ENCODE measurements at regions not wholly inside any gene's neighbourhood (a gene's known extent, or its start where the extent isn't known, plus 50 kb on each side); places are given as distances from the start of the nearest gene placed in this dataset.

DNA sequence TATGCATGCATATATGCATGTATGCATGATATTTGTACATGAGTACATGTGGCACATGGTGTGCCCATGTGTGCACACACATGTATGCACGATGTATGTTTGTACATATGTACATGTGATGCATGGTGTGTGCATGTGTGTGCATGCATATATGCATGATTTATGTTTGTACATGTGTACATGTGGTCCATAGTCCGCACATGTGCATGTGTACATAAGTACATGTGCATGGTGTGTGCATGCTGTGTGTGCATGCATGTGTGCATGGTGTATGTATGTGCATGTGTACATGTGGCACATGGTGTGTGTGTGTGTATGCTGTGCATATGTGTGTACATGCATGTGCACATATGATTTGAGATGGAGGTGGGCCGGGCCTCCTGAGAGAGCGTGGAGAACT, 384.2 kb downstream of the TYW1 start:
- H3K27ac ChIP-seq (ENCODE audit: insufficient read depth, low read length, poor library complexity, severe bottlenecking) = no peak overlapping the region
- no peaks in the 10 kb centered on the region for H3K27me3 ChIP-seq (replicated peaks; ENCODE audit: control insufficient read depth, insufficient read depth, low read length, poor library complexity, severe bottlenecking)
- no peaks in the 10 kb centered on the region for H3K36me3 ChIP-seq (ENCODE audit: control insufficient read depth, insufficient read depth, low read length)
- DNase-seq = no peak
- H3K9me3 ChIP-seq (ENCODE audit: control insufficient read depth, low read length) = no peaks in the 10 kb centered on the region
- no peaks in the 10 kb centered on the region for H3K4me1 ChIP-seq (ENCODE audit: control insufficient read depth, insufficient read depth, low read length, poor library complexity, severe bottlenecking)
- H3K4me3 ChIP-seq (ENCODE audit: insufficient read depth, low read depth, low read length, poor library complexity, severe bottlenecking) = no peak overlapping the region

DNA sequence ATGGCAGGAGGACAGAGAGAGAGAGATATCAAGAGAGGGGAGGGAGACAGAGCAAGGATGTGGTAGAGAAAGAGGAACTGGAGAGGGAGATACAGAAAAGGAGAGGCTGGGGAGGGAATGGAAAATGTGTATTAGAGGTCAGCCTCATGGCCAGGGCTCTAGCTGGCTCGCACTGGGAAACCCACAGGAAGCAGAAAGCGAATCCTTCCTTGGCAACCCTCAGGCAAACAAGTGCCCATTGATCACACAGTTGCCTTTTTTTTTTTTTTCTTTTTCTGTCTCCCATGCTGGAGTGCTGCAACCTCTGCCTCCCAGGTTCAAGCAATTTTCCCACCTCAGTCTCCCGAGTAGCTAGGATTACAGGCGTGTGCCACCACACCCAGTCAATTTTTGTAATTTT, 391.2 kb downstream of the TYW1 start:
- no peaks in the 10 kb centered on the region for H3K4me1 ChIP-seq (ENCODE audit: control insufficient read depth, insufficient read depth, low read length, poor library complexity, severe bottlenecking)
- no peaks in the 10 kb centered on the region for H3K27me3 ChIP-seq (replicated peaks; ENCODE audit: control insufficient read depth, insufficient read depth, low read length, poor library complexity, severe bottlenecking)
- H3K27ac ChIP-seq (ENCODE audit: insufficient read depth, low read length, poor library complexity, severe bottlenecking) = no peak overlapping the region
- H3K9me3 ChIP-seq (ENCODE audit: control insufficient read depth, low read length) = no peaks in the 10 kb centered on the region
- H3K36me3 ChIP-seq (ENCODE audit: control insufficient read depth, insufficient read depth, low read length) = no peaks in the 10 kb centered on the region
- H3K4me3 ChIP-seq (ENCODE audit: insufficient read depth, low read depth, low read length, poor library complexity, severe bottlenecking) = no peak overlapping the region
- DNase-seq = no peak

DNA sequence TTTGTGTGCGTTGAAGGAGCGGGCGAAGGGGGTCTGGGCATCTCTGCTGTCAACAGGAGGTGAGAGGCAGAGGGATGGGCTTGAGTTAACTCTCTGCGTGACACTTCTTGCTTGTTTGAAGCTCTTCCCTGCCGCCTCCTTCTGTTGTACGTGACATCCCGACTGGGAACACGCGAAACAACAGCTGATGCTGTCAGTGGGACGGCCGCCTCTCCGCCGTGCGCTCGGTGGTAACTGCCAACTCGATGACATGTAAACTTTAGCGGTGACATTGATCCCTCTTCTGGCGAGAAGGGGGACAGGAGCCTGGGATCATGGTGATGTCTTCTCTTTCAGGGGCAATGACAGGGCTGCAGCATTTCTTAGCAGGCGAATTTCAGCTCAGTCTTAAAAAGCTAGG, 394.5 kb downstream of the TYW1 start:
- no peak overlapping the region for H3K27ac ChIP-seq (ENCODE audit: insufficient read depth, low read length, poor library complexity, severe bottlenecking)
- H3K4me3 ChIP-seq (ENCODE audit: insufficient read depth, low read depth, low read length, poor library complexity, severe bottlenecking) = no peak overlapping the region
- no peaks in the 10 kb centered on the region for H3K4me1 ChIP-seq (ENCODE audit: control insufficient read depth, insufficient read depth, low read length, poor library complexity, severe bottlenecking)
- no peaks in the 10 kb centered on the region for H3K36me3 ChIP-seq (ENCODE audit: control insufficient read depth, insufficient read depth, low read length)
- H3K27me3 ChIP-seq (replicated peaks; ENCODE audit: control insufficient read depth, insufficient read depth, low read length, poor library complexity, severe bottlenecking) = no peaks in the 10 kb centered on the region
- DNase-seq = no peak
- no peaks in the 10 kb centered on the region for H3K9me3 ChIP-seq (ENCODE audit: control insufficient read depth, low read length)

DNA sequence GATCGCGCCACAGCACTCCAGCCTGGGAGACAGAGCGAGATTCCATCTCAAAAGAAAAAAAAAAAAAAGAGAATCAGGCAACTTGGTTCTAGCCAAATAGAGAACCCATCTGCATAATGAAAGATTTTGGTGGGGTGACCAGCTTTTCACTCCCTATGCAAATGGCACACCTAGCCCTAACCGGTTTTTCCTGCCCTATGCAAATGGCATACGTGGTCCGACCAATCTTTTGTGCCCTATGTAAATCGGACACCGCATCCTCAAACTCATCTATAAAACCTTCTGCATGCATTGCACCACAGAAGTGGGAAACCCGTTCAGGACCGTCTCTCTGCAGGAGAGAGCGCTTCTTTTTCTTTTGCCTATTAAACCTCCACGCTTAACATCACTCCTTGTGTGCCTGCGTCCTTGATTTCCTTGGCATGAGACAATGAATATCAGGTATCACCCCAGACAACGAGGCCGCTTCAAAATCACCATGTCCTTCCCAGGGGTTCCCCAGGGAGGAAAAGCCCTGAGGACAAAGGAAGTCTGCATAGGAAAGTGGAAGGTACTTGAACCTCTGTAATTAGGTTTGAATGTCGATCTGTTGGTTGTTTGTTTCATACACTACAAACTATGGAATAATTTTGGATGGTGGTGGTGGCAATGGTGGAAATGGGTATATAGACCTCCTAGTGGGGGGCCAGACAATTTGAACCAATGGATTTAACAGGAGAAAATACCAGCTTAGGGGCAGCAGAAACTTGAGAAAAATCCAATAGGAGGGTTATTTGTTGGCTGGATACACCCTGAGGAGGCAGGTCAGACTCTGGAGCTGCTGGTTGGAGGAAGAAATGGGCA, 396.2 kb downstream of the TYW1 start:
- Histone ChIP-seq H3K27me3 (replicated peaks; ENCODE audit: control insufficient read depth, insufficient read depth, low read length, poor library complexity, severe bottlenecking) (no peaks in the 10 kb centered on the region), H3K4me3 (ENCODE audit: insufficient read depth, low read depth, low read length, poor library complexity, severe bottlenecking) (no peak overlapping the region), H3K4me1 (ENCODE audit: control insufficient read depth, insufficient read depth, low read length, poor library complexity, severe bottlenecking) (no peaks in the 10 kb centered on the region), H3K36me3 (ENCODE audit: control insufficient read depth, insufficient read depth, low read length) (no peaks in the 10 kb centered on the region), H3K9me3 (ENCODE audit: control insufficient read depth, low read length) (peaks cover under 1% of the 10 kb centered on the region), H3K27ac (ENCODE audit: insufficient read depth, low read length, poor library complexity, severe bottlenecking) (no peak overlapping the region)
- no peak for DNase-seq

DNA sequence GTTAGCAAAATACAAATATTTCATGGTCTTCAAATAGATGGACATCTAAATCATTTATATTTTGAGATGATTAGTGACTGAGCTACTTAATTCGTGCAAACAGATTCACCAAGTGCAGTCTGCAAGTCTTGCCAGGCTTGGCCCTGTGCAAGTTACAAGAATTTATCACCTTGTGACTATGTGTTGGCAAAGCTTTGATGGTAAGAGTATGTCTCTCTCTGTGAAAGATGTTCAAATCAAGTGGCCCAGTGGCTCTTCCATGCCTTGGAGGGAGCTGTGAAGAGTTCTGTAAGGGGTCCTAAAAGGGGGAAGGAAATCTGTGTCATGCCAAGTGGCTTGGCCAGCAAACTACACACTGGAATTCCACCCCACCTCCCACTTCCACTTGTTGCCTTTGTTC, 397.3 kb downstream of the TYW1 start:
- Histone ChIP-seq H3K4me3 (ENCODE audit: insufficient read depth, low read depth, low read length, poor library complexity, severe bottlenecking) (no peak overlapping the region), H3K9me3 (ENCODE audit: control insufficient read depth, low read length) (peaks cover 6% of the 10 kb centered on the region), H3K27me3 (replicated peaks; ENCODE audit: control insufficient read depth, insufficient read depth, low read length, poor library complexity, severe bottlenecking) (no peaks in the 10 kb centered on the region), H3K27ac (ENCODE audit: insufficient read depth, low read length, poor library complexity, severe bottlenecking) (no peak overlapping the region), H3K4me1 (ENCODE audit: control insufficient read depth, insufficient read depth, low read length, poor library complexity, severe bottlenecking) (no peaks in the 10 kb centered on the region), H3K36me3 (ENCODE audit: control insufficient read depth, insufficient read depth, low read length) (no peaks in the 10 kb centered on the region)
- no peak for DNase-seq

DNA sequence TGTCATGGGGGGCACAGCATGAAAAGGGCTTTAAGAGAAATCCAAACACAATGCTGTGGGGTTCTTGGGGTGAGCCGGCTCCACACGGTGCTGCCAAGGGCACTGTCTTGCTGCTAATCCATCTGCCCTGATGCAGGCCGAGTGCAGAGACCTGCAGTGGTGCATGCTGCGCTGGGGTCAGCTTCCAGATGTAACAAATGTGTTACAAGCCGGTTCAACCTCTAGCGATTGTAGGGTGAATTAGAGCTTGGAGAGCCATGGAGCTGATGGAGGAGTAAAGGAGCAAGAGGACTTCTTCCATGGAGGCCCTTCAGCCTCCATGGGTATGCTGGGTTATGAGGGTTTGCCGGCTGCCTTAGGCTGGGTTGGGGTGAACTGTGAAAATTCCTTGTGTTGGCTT, 402.3 kb downstream of the TYW1 start:
- Histone ChIP-seq H3K4me1 (ENCODE audit: control insufficient read depth, insufficient read depth, low read length, poor library complexity, severe bottlenecking) (no peaks in the 10 kb centered on the region), H3K27me3 (replicated peaks; ENCODE audit: control insufficient read depth, insufficient read depth, low read length, poor library complexity, severe bottlenecking) (no peaks in the 10 kb centered on the region), H3K27ac (ENCODE audit: insufficient read depth, low read length, poor library complexity, severe bottlenecking) (no peak overlapping the region), H3K9me3 (ENCODE audit: control insufficient read depth, low read length) (peaks cover 6% of the 10 kb centered on the region), H3K36me3 (ENCODE audit: control insufficient read depth, insufficient read depth, low read length) (no peaks in the 10 kb centered on the region), H3K4me3 (ENCODE audit: insufficient read depth, low read depth, low read length, poor library complexity, severe bottlenecking) (no peak overlapping the region)
- no peak for DNase-seq

DNA sequence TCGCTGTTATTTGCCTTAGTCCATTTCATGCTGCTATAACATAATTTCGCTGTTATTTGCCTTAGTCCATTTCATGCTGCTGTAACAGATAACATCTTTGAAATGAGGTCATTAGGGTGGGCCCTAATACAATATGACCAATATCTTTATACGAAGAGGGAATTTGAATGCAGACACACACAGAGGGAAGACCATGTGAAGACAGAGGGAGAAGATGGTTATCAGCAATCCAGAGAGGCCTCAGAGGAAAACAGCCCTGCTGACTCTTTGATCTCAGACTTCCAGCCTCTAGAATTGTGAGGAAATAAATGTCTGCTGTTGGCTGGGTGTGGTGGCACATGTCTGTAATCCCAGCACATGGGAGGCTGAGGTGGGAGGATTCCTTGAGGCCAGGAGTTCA, 404.9 kb downstream of the TYW1 start:
- Histone ChIP-seq H3K9me3 (ENCODE audit: control insufficient read depth, low read length) (peaks cover 6% of the 10 kb centered on the region), H3K4me1 (ENCODE audit: control insufficient read depth, insufficient read depth, low read length, poor library complexity, severe bottlenecking) (no peaks in the 10 kb centered on the region), H3K4me3 (ENCODE audit: insufficient read depth, low read depth, low read length, poor library complexity, severe bottlenecking) (no peak overlapping the region), H3K36me3 (ENCODE audit: control insufficient read depth, insufficient read depth, low read length) (no peaks in the 10 kb centered on the region), H3K27ac (ENCODE audit: insufficient read depth, low read length, poor library complexity, severe bottlenecking) (no peak overlapping the region), H3K27me3 (replicated peaks; ENCODE audit: control insufficient read depth, insufficient read depth, low read length, poor library complexity, severe bottlenecking) (no peaks in the 10 kb centered on the region)
- DNase-seq = no peak

DNA sequence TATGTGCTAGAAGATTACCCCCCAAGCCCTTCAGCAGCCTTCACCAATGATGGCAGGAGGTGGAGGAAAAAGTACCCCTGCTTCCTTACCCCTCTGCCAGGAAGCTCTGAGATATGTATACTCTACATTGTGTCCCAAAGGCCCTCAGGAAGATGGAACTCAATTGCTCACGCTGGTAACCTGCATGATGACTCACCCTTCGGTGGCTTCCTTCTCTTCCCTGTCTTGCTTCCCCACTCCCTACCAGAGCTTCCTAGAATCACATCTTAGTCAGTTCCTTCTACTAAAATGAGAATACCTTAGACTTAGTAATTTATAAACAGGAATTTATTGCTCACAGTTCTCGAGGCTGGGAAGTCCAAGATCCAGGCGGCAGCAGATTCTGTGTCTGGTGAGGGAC, 405.6 kb downstream of the TYW1 start:
- no peak overlapping the region for H3K4me3 ChIP-seq (ENCODE audit: insufficient read depth, low read depth, low read length, poor library complexity, severe bottlenecking)
- H3K9me3 ChIP-seq (ENCODE audit: control insufficient read depth, low read length) = peaks cover 6% of the 10 kb centered on the region
- DNase-seq = no peak
- H3K27me3 ChIP-seq (replicated peaks; ENCODE audit: control insufficient read depth, insufficient read depth, low read length, poor library complexity, severe bottlenecking) = no peaks in the 10 kb centered on the region
- no peaks in the 10 kb centered on the region for H3K4me1 ChIP-seq (ENCODE audit: control insufficient read depth, insufficient read depth, low read length, poor library complexity, severe bottlenecking)
- no peaks in the 10 kb centered on the region for H3K36me3 ChIP-seq (ENCODE audit: control insufficient read depth, insufficient read depth, low read length)
- no peak overlapping the region for H3K27ac ChIP-seq (ENCODE audit: insufficient read depth, low read length, poor library complexity, severe bottlenecking)

DNA sequence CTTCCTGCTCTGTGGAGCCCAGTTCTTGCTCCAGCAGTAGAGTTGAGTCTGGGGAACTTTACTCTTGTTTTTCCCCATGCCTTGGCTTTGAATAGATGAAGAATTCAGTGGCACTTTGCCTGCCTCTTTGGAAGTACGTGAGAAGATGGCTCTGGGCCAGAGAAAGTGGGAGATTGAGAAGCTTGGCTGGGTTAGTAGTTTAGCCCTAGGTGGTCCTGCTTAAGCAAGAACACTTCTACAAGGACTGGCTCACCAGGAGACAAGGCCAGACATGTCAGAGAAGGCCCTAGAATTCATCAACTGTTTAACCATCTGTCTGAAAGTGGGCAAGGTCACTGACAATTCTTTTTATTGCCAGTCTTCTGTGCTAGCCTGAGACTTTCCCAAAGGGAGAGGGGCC, 410.3 kb downstream of the TYW1 start:
- Histone ChIP-seq H3K36me3 (ENCODE audit: control insufficient read depth, insufficient read depth, low read length) (no peaks in the 10 kb centered on the region), H3K4me1 (ENCODE audit: control insufficient read depth, insufficient read depth, low read length, poor library complexity, severe bottlenecking) (no peaks in the 10 kb centered on the region), H3K27me3 (replicated peaks; ENCODE audit: control insufficient read depth, insufficient read depth, low read length, poor library complexity, severe bottlenecking) (no peaks in the 10 kb centered on the region), H3K27ac (ENCODE audit: insufficient read depth, low read length, poor library complexity, severe bottlenecking) (no peak overlapping the region), H3K9me3 (ENCODE audit: control insufficient read depth, low read length) (no peaks in the 10 kb centered on the region), H3K4me3 (ENCODE audit: insufficient read depth, low read depth, low read length, poor library complexity, severe bottlenecking) (no peak overlapping the region)
- no peak for DNase-seq

DNA sequence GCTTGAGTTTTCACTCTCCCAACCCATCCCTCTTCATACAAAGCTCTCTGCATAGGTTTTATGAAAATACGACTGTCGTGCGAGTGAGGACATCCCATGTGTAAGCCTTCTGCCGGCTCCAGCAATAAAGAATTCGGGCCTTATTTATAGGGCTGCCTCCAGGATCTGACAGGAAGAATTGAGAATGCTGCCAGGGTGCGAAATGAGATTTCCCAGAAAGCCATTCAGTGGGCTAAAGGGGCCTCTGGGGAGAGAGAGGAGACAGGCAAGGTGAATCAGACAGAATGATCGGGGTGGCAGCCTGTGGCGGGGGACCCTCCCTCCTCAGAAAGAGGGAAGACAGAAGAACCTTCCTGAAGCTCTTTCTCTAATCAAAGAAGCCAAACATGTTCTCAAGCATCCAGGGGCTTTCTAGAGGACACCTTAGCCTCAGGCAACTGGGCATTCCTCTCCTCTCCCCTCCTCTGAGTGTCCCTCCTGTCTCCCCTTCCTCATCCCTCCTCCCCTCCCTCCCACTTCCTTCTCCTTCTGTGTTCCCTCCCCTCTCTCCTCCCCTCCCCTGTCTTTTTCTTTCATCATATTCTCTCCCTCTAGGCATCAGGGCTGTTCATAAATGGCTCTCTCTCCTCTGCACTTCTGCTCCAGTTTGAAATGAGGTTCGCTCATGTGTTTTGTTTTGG, 410.9 kb downstream of the TYW1 start:
- Histone ChIP-seq H3K27me3 (replicated peaks; ENCODE audit: control insufficient read depth, insufficient read depth, low read length, poor library complexity, severe bottlenecking) (no peaks in the 10 kb centered on the region), H3K27ac (ENCODE audit: insufficient read depth, low read length, poor library complexity, severe bottlenecking) (no peak overlapping the region), H3K4me3 (ENCODE audit: insufficient read depth, low read depth, low read length, poor library complexity, severe bottlenecking) (no peak overlapping the region), H3K36me3 (ENCODE audit: control insufficient read depth, insufficient read depth, low read length) (no peaks in the 10 kb centered on the region), H3K4me1 (ENCODE audit: control insufficient read depth, insufficient read depth, low read length, poor library complexity, severe bottlenecking) (no peaks in the 10 kb centered on the region), H3K9me3 (ENCODE audit: control insufficient read depth, low read length) (no peaks in the 10 kb centered on the region)
- DNase-seq = no peak
